AG09319 (cell line): ENCODE measurements at regions not wholly inside any gene's neighbourhood (a gene's known extent, or its start where the extent isn't known, plus 50 kb on each side); places are given as distances from the start of the nearest gene placed in this dataset.
"Not testable (repeated sequence)": the region's sequence is repeated elsewhere in the genome, so short reads cannot be mapped to it uniquely, and the experiment has no call there.

ENCODE experiments used
- DNase-seq: peaks from one replicate; pipeline ENCODE4 v3.0.0-alpha.2; 2010; ENCODE audit warnings: low read depth; ENCODE audit errors: extremely low read depth
- CTCF ChIP-seq: IDR thresholded peaks from 2 replicates; pipeline ENCODE4 v1.5.1; 2011; ENCODE audit warnings: low read depth, mild to moderate bottlenecking, inconsistent platforms, low read length, moderate library complexity

GRCh38 chr10:14425034-14425433 lies 94.3 kb upstream of the FRMD4A start:
- DNase-seq, result no peak
- TF ChIP-seq CTCF, result no peak

GRCh38 chr10:14423111-14423744 lies 92.5 kb upstream of the FRMD4A start:
- TF ChIP-seq CTCF, result no peak
- DNase-seq, result no peak

GRCh38 chr10:14422431-14422830 lies 91.7 kb upstream of the FRMD4A start:
- no peak for DNase-seq
- no peak for TF ChIP-seq CTCF

GRCh38 chr10:14421941-14422340 lies 91.2 kb upstream of the FRMD4A start:
- no peak for DNase-seq
- TF ChIP-seq CTCF, result no peak

- not testable (repeated sequence) for DNase-seq
Measured at GRCh38 chr10:14417336-14417735, 86.6 kb upstream of the FRMD4A start.

- DNase-seq, result no peak
- no peak for TF ChIP-seq CTCF
Measured at GRCh38 chr10:14416308-14416700, 85.6 kb upstream of the FRMD4A start.

GRCh38 chr10:14415676-14416307 lies 85.1 kb upstream of the FRMD4A start:
- DNase-seq, result no peak
- no peak for TF ChIP-seq CTCF

- TF ChIP-seq CTCF, result no peak
- DNase-seq, result no peak
Measured at GRCh38 chr10:14414901-14415300, 84.2 kb upstream of the FRMD4A start.
